ENCODE measurements at regions not wholly inside any gene's neighbourhood (a gene's known extent, or its start where the extent isn't known, plus 50 kb on each side); places are given as distances from the start of the nearest gene placed in this dataset.
"Not testable (repeated sequence)": the region's sequence is repeated elsewhere in the genome, so short reads cannot be mapped to it uniquely, and the experiment has no call there.

DNA sequence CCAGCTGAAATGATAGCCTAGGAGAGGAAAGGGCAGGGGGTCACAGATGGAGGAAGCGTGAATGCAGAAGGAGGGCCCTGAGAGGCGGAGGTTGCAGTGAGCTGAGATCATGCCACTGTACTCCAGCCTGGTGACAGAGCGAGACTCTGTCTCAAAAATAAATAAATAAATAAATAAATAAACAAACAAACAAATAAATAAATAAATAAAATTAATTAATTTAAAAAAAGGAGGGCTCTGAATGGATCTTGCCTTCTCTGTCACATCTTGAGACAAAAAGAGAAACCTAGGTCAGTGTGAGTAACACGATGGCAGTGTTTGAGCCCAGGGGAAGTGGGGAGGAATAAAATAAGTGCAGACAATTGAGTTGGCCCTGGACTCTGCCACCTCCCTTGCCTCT lies 182.3 kb upstream of the DAAM1 start:
- not testable (repeated sequence) for DNase-seq (ENCODE audit: low read depth)

DNA sequence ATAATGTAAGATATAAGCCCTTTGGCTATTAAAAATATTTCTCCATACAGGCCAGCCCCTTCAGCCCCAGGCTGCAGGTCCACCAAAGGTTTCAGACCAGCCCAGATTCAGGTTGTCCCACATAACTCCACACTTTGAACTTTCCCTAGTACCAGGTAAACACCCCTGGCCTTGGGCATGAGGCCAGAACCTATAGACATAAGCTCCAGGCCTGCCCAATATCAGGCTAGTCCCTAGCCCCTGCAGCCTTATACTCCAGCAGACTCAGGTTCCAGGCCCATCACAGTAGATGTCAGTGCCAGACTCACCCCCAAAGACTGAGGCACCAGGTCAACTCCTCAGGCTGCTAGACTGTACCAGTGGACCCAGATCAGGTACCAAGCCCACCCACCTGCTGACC lies 178.5 kb upstream of the DAAM1 start:
- DNase-seq (ENCODE audit: low read depth) = no peak

DNA sequence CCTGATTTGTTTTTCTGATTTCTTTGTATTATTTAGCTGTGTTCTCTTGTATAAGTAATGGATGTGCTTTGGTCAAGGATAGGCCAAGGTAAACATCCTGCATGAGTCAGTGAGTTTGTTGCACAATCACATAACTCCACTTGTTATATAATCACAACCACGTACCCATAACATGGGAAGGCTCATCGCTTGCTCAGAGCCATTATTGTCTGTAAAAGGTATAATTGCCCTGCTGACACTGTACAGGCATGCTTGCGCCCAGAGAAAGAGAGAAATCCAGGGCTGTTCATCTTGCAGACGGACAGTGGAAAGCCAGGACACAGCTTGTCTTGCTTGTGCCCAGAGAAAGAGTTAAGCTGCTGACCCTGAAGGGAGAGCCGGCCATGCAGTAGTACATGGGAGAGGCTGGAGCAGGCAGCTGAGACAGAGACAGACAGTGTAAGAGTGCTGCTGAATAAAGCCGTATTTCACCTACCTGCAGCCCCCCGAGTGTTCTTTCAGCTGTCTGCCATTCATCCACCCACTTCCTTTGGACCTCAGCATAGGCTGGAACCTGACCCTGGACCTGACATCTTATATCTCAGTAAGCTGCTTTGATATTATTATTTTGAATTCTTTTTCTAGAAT lies 174.7 kb upstream of the DAAM1 start:
- no peak for DNase-seq (ENCODE audit: low read depth)

DNA sequence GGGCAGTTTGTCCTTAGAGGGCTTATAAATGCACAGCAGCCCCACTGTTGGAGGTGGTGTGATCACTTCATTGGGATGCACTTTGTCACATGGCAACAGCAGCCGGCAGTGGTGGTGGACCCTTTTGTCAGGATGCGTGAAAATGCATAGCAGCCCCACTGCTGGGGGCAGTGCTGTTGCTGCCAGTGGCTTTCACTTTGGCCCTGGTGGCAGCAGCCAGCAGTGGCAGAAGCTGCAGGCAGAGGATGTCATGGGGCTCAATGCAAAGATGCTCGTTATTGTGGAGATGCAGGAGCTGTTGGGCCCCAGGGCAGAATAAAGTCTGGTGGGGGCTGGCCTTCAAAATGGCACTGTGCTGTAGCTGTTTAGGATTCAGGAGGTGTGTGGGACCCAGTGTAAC lies 173.0 kb upstream of the DAAM1 start:
- no peak for DNase-seq (ENCODE audit: low read depth)

DNA sequence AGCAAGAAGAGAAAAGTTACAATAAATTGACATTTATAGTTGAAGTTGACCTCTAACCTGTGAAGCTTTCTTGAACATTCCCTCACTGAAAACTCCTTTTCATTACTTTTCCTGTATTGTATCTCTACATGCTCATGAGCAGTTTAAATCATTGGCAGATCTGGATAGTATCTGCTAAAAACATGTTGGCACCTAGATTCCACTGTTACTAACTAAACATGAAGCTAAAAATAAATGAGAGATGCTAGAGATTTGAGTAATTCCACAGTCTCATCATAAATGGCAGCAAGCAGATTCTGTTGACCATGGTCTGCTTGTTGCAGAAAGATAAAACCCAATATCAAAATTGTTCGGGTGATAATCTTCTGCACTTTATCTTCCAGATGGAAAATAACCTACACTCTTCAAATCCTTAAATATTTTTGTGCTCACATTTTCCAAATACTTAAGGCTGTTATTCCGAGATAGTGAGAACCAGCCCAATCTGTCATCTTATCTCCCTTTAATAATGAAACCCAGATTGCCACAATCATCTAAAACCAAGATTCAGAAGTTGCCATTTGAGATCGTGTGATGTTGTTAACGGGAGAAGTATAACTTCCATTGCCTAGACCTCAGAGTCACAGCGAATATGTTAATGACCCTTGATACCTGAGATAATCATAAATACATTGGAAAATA lies 171.0 kb upstream of the DAAM1 start:
- no peak for DNase-seq (ENCODE audit: low read depth)

DNA sequence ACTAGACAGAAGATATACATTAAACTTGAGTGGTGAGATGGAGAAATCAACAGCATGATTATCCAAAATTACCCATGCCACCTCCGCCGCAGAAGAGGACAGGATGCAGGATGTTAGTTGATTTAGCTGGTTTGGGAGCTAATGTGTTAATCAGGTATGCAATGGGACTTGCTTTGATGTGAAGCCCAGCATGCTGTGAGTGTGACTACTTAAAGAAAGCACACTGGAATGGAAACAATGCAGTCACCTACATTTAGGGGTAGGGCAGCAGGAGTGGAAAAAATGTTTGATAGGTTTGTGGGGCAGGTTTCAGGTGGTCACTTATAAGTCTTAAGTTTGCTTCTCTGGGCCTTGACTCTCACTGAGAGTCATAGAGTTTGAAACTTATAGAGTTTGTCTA lies 170.0 kb upstream of the DAAM1 start:
- no peak for DNase-seq (ENCODE audit: low read depth)

DNA sequence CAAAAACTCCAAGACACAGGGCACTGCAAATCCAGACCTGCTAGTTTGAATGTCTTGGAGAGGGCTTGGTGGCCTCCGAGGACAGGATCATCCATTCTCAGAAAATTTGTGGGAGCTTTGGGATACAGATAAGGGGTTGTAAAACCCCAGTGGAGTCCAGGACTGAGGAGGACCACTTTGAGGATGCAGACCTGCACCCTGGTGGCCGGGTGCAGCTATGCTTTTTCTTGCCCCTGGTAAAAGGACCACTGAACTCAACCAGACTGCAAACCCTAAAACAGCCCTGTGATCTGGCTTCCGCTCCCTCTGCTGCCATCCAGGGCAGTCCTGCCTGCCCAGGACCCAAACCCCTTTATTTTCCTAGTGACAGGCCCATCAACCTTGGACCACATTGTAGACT lies 169.5 kb upstream of the DAAM1 start:
- DNase-seq (ENCODE audit: low read depth) = no peak

DNA sequence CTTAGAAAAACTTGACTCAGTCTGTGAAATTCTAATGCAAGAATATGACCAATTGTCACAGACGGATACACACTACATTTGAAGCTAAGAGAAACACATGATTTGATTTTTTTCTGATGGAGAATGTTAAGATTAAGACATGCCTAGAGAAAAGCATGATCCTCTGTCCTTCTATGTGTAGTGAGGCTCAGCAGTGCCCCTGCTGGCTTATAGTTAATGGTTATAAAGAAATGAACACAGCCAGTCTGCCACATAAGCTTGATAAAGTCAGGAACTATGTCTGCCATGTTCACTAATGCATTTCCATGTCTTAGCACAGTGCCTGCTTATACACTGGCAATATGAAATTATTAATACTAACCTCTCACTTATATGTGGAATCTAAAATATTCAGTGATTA lies 168.1 kb upstream of the DAAM1 start:
- no peak for DNase-seq (ENCODE audit: low read depth)

DNA sequence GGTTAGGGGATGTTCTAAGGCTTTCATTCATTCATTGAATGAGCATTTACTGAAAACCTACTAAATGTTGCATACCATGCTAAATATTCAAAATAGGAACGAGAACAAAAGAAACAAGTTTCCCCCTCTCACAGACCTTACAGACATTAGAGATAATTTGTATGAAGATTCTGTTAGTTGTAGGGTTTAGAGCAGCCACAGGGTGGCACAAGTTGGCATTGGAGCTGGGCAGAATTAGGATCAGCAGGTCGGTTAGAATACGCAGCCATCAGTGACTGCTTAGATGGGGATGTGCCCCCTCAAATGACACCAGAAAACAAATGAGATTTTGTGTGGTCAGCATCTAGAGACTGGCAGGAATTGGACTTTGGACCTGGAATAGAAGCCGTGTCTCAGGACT lies 166.3 kb upstream of the DAAM1 start:
- DNase-seq (ENCODE audit: low read depth) = no peak

DNA sequence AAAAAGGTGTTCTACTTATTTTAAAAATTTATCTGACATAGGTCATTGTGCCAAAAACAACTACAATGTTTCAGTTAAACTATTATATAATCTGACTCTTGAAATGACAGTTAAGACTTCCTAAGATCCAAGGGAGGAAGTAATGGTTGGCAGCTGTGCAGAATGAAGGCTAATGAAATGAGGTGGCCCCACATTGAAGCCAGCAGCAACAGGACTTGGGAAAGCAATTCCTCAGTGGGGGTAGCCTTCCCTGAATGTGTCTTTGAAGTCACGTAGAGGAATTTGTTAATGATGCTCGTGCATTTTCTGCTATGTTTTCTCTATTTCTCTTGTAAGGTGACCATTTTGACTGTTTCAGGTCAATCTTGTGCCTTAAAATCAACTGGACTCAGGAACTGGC lies 162.4 kb upstream of the DAAM1 start:
- DNase-seq (ENCODE audit: low read depth) = no peak

DNA sequence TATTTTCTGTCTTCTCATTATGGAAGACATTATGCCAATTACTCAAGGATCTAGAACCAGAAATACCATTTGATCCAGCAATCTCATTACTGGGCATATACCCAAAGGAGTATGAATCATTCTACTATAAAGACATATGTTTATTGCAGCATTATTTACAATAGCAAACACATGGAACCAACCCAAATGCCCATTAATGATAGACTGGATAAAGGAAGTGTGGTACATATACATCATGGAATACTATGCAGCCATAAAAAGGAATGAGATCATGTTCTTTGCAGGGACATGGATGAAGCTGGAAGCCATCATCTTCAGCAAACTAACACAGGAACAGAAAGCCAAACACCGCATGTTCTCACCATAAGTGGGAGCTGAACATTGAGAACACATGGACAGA lies 161.8 kb upstream of the DAAM1 start:
- not testable (repeated sequence) for DNase-seq (ENCODE audit: low read depth)

DNA sequence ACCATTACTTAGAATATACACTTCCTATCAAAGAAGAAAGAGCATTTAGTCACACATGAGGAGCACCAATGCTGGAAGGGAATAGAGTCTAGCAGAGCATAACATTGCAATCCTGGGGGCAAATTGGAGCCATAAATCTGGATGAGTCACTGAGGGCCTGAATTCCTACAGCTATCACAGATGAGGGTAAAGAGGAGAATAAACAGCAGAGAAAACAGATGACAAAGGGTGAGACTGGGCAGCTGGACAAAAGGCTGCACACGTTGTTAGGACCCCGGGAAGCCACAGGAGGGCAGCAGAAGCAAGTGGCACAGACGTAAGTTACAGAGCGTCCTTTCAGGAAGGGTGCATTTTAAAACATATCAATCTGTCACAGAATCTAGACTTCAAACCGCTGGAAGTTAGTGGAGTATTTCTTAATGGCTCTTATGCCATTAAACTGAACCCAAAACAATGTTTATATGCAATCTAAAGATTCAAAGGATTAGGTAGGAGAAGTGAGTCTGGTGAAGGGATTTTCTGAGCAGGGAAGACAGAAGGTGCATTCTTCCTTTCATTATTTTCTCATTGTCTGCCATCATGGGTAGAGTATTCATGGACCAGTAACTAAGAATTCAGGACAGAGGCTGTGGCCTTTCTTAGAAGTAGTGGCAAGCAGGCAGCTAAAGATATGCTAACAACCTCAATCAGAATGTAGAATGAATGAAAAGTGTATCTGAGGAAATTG lies 159.8 kb upstream of the DAAM1 start:
- peak; percentile 17 for DNase-seq (ENCODE audit: low read depth)

DNA sequence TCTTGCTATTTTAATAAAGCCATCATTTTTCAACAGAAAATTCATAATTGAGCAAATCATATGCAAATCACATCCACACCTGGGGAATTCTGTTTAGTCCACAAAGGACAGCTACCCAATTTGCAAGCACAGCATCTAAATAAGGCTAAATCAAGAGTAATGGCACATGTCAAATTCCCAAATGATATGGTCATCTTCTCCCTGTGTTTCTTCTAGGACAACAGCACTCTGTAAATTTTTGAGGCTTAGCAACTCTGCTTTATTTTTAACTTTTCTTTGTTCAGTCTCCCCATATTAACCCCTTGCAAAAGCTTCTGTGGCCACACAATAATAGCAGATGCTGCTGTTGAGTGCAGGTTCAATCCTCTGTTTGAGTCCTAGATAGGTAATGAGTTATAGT lies 155.6 kb upstream of the DAAM1 start:
- no peak for DNase-seq (ENCODE audit: low read depth)

DNA sequence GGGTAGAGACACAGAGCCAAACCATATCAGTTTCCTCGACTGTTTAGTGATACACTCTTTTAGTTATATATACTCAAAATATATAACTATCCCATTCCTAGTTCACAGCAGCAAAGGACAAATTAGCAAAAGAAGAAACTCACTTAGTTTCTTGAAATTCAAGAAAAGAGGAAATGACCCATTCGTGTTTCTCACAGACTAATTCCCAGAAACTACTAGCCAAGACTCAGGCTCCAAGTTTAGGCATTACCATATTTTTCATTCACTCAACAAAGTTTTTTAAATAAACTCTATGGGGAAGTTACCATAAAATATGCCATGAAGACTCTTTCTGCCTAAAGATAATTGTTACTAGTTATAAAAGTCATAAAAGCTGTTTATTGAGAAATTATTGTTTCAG lies 152.3 kb upstream of the DAAM1 start:
- no peak for DNase-seq (ENCODE audit: low read depth)

DNA sequence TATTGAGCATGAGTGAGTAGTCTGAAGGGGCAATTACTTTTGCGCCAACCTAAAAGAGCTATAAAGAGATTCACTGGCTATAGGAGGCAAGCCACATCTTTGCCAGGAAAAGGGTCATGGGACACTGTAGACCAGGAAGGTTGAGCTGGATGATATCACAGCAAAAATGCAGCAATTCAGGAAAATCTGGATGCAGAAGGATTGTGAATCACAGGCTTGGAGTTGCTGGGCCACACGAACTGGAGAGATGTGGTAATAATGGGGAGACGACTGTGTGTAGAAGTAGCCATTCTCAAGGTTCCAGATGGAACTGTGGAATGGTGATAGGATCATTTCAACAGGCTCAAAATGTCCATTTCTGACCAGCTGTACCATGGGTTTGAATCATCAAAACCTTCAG lies 151.4 kb upstream of the DAAM1 start:
- no peak for DNase-seq (ENCODE audit: low read depth)

DNA sequence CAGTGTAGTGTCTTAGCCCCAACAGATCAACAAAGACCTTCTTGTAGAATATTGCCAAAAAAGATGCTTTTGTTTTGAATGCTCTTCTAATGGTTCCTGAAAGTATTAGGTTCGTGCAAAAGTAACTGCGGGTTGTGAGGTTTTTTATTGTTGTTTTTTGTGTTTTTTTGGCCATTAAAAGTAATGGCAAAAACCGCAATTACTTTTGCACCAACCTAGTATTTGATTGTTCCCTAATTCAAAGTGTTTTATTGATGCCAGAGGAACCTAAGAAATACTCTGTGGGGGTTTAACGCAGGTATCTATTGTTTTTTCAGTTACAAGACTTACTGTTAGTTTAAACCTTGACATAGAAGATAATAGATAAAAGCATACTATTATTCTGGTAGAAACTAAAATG lies 150.8 kb upstream of the DAAM1 start:
- DNase-seq (ENCODE audit: low read depth) = no peak

DNA sequence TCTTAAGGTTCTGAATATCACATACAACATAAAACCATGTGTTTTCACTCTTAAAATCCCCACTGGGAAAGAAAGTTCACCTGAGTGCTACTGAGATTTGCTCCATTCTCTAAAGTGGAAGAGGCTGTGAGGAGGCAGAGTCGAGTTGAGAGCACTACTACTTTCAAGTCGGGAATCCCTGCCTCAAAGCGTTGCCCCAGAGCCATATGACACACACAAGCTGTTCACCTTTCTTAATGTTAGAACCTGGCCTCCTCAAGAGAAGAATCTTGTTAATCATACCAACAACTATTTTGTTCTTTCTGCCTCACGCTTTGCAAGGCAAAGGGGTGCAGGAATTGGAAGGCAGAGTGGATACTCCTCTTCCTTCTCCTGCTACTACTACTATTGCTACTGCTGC lies 149.7 kb upstream of the DAAM1 start:
- DNase-seq (ENCODE audit: low read depth) = no peak

DNA sequence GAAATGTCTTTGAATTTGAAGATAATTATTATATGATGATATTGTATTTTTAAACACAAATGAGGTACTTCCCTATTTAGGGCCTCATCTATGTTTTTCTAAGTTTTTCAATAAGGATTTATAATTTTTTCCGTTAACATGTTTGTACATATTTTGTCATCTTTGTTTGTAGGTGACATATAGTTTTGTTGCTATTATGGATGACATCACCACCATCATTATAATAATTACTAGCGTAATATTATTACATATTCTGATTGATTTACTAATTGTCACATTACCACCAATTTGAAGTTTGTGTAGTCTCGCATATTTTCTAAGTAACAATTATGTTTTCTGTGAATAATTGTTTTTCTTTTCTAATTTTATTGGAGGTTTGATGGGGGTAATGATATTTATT lies 147.2 kb upstream of the DAAM1 start:
- no peak for DNase-seq (ENCODE audit: low read depth)

DNA sequence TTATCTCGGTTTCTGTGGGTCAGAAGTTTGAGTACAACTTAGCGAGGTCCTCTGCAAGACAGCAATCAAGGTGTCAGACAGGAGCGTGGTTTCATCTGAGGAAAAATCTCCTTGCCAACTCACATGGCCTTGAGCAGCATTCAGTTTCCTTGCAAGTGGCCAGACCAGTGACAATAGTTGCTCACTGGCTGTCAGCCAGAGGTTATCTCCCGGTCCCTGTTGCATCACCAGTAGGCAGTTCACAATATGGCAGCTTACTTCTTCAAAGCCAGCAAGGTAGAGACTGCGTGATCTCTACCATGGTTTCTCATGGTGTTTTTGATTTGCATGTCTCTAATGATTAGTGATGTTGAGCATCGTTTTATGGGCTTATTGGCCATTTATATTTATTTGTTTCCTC lies 143.8 kb upstream of the DAAM1 start:
- DNase-seq (ENCODE audit: low read depth) = no peak

DNA sequence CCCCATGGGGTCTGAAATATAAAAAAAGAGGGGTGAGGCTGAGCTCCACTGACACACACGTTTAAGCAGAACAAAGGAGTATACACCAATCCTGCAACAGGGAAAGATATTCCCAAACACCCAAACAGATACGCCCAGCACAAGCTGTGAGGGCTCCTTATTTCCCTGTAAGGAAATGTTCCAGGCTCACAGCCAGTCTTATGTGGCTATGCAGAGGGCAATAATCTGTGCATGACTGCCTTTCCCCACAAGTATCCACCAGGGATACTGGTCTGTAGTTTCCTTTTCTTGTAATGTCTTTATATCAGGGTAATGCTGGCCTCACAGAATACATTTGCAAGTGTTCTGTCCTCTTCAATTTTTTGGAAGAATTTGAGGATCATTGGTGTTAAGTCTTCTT lies 141.7 kb upstream of the DAAM1 start:
- DNase-seq (ENCODE audit: low read depth) = no peak

DNA sequence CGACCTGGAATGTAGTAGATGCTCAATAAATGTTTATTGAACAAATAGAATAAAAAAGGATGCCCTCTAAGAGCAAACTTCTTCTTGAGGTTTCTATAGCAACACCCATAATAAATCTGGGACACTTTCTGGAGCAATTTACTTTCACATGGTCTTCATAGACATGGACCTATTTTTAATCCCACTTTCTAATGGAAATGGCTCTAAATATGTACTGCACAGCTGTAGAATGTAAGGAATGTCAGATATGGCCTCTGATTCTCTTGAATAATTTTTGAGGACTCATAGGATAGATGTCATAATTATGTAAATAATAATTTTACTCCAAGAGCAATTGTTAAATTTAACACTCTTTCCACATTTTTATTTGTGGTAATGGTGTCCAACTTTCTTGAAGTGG lies 133.5 kb upstream of the DAAM1 start:
- no peak for DNase-seq (ENCODE audit: low read depth)

DNA sequence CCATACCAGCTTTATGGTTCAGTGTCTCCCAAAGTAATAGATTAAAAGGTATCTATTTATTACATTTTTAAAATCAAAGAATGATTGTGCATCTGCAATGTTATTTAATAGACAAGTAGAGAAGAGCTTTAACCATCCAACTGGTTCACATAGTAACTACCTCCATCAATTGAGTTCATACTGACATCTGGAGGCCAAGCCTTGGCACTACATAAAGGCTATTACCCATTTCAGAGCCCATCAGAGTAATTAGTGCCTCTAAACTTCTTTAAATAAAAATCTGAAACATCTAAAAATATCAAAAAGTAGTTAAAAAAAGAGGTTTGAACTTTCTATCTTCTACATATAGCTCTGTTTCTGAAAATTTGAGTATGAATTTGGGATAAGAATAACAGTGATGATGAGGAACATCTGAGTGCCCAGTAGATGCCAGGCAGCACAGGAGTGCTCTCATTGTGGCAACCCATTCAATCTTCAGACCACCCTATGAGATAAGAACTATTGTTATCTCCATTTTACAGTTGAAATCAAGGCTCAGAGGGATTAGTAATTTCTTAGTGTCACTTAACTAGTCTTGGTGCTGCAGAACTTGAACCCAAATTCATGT lies 132.9 kb upstream of the DAAM1 start:
- DNase-seq (ENCODE audit: low read depth) = peak; percentile 1

DNA sequence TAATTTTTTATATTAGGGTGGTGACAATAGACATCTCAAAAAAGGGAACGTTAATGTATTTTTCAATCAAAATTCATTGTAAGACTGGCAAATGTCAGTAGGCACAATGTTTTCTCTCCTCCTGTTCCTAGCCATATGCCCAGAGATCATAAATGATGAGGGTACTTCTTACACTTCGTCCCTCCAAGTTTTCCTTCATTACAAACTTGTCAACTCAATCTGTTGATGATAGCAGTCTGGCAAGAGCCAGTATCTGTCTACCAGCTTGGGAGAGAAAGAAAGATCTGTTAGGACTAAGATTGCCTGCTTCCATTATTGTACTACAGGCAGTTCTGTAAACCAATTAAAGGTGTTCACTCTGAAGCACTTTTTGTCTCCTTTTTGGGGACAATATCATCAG lies 130.9 kb upstream of the DAAM1 start:
- no peak for DNase-seq (ENCODE audit: low read depth)

Measured in activated T-cell treated with anti-CD3 and anti-CD28 coated beads for 48 hours (primary cell).